ENCODE measurements at regions not wholly inside any gene's neighbourhood (a gene's known extent, or its start where the extent isn't known, plus 50 kb on each side); places are given as distances from the start of the nearest gene placed in this dataset.

GRCh38 chr18:45287531-45287930 lies 327.7 kb upstream of the SLC14A2 start:
- Histone ChIP-seq H3K36me3 (ENCODE audit: control insufficient read depth in 2 of 2, extremely low read depth in 1 of 2, insufficient read depth in 2 of 2, low read length in 2 of 2) (no peaks in the 10 kb centered on the region), H3K9ac (replicated peaks; ENCODE audit: extremely low read depth, insufficient read depth, low read length) (no peak overlapping the region), H3K4me2 (ENCODE audit: insufficient read depth, low read length) (no peak overlapping the region), H3K79me2 (ENCODE audit: control insufficient read depth, insufficient read depth, low read length) (no peaks in the 10 kb centered on the region), H3K9me3 (replicated peaks; ENCODE audit: control insufficient read depth, insufficient read depth, low read length) (no peaks in the 10 kb centered on the region), H3K27me3 (ENCODE audit: control insufficient read depth in 2 of 2, insufficient read depth in 2 of 2, low read length in 2 of 2) (no peaks in the 10 kb centered on the region), H2AFZ (ENCODE audit: low read depth, low read length) (no peak overlapping the region), H3K9me1 (replicated peaks; ENCODE audit: control insufficient read depth, extremely low read depth, insufficient read depth, low read length) (no peaks in the 10 kb centered on the region), H4K20me1 (replicated peaks; ENCODE audit: control insufficient read depth, extremely low read depth, insufficient read depth, low read length) (no peaks in the 10 kb centered on the region), H3K4me3 (replicated peaks in 1 of 3; ENCODE audit: insufficient read depth in 1 of 3, low read depth in 1 of 3, low read length in 3 of 3) (no peak overlapping the region), H3K27ac (ENCODE audit: insufficient read depth, low read depth, low read length) (no peak overlapping the region), H3K4me1 (ENCODE audit: control insufficient read depth, extremely low read depth, insufficient read depth, low read length) (no peaks in the 10 kb centered on the region)
- intact Hi-C loops (cut with micrococcal nuclease) (no loop called here), dilution Hi-C loops (cut with MboI; ENCODE audit: extremely low pct_ligation_motif_present, low sequenced_read_pairs) (no loop called here)
- POLR2A ChIA-PET = no interaction called here
- no TSS peak for BruUV-seq (replicated peaks)
- DNase-seq (ENCODE audit: low read depth, low spot score) = no peak
- CTCF ChIA-PET = no interaction called here
- TF ChIP-seq POLR2A (IDR thresholded peaks at IDR 0.05; ENCODE audit: low read depth, low read length) (no peak), GATA2 (IDR thresholded peaks at IDR 0.05; ENCODE audit: insufficient read depth, insufficient read length, low read depth, low read length) (no peak), CTCF (IDR thresholded peaks at IDR 0.05; ENCODE audit: extremely low read depth in 1 of 2, insufficient read depth in 1 of 2, low read depth in 1 of 2, low read length in 2 of 2) (no peak), JUN (IDR thresholded peaks at IDR 0.05; ENCODE audit: borderline replicate concordance, insufficient read depth, insufficient read length, low read depth) (no peak)
- no peak for FAIRE-seq

DNA sequence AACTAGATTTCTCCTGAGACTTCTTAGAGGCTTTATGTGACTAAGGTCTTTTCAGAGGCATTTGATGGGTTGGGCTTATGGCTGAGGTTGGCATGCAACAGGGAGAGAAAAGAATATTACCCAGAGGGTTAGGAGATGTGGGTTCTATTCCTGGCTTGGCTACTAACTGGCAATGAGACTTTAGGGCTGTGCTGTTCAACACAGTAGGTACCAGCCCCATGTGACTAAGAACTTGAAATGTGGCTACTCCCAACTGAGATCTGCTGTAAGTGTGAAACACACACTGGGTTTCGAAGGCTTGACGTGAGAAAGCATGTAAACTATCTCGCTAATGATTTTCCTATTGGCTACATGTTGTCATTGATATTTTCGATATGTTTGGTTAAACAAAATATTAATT lies 324.9 kb upstream of the SLC14A2 start:
- Histone ChIP-seq H3K4me3 (replicated peaks in 1 of 3; ENCODE audit: insufficient read depth in 1 of 3, low read depth in 1 of 3, low read length in 3 of 3) (no peak overlapping the region), H3K9ac (replicated peaks; ENCODE audit: extremely low read depth, insufficient read depth, low read length) (no peak overlapping the region), H3K9me1 (replicated peaks; ENCODE audit: control insufficient read depth, extremely low read depth, insufficient read depth, low read length) (no peaks in the 10 kb centered on the region), H4K20me1 (replicated peaks; ENCODE audit: control insufficient read depth, extremely low read depth, insufficient read depth, low read length) (no peaks in the 10 kb centered on the region), H3K4me1 (ENCODE audit: control insufficient read depth, extremely low read depth, insufficient read depth, low read length) (no peaks in the 10 kb centered on the region), H3K36me3 (ENCODE audit: control insufficient read depth in 2 of 2, extremely low read depth in 1 of 2, insufficient read depth in 2 of 2, low read length in 2 of 2) (no peaks in the 10 kb centered on the region), H3K9me3 (replicated peaks; ENCODE audit: control insufficient read depth, insufficient read depth, low read length) (no peaks in the 10 kb centered on the region), H3K79me2 (ENCODE audit: control insufficient read depth, insufficient read depth, low read length) (no peaks in the 10 kb centered on the region), H3K27me3 (ENCODE audit: control insufficient read depth in 2 of 2, insufficient read depth in 2 of 2, low read length in 2 of 2) (no peaks in the 10 kb centered on the region), H3K4me2 (ENCODE audit: insufficient read depth, low read length) (no peak overlapping the region), H2AFZ (ENCODE audit: low read depth, low read length) (no peak overlapping the region), H3K27ac (ENCODE audit: insufficient read depth, low read depth, low read length) (no peak overlapping the region)
- TF ChIP-seq, protein P1, sequence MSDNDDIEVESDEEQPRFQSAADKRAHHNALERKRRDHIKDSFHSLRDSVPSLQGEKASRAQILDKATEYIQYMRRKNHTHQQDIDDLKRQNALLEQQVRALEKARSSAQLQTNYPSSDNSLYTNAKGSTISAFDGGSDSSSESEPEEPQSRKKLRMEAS (IDR thresholded peaks at IDR 0.05; ENCODE audit: insufficient read depth, insufficient read length) = no peak
- TF ChIP-seq POLR2AphosphoS5 (IDR thresholded peaks at IDR 0.05; ENCODE audit: insufficient read depth, low read depth, low read length) (no peak), FOS (IDR thresholded peaks at IDR 0.05; ENCODE audit: borderline replicate concordance, insufficient read depth, low read length) (no peak), JUN (IDR thresholded peaks at IDR 0.05; ENCODE audit: borderline replicate concordance, insufficient read depth, insufficient read length, low read depth) (no peak), GATA2 (IDR thresholded peaks at IDR 0.05; ENCODE audit: insufficient read depth, insufficient read length, low read depth, low read length) (no peak), EZH2 (IDR thresholded peaks at IDR 0.05; ENCODE audit: borderline replicate concordance, low read depth, low read length, severe bottlenecking) (no peak)
- dilution Hi-C loops (cut with MboI; ENCODE audit: extremely low pct_ligation_motif_present, low sequenced_read_pairs) (no loop called here), intact Hi-C loops (cut with micrococcal nuclease) (no loop called here)
- POLR2A ChIA-PET = no interaction called here
- FAIRE-seq = no peak
- CTCF ChIA-PET = no interaction called here
- BruUV-seq (replicated peaks) = no TSS peak
- DNase-seq (ENCODE audit: low read depth, low spot score) = no peak

Measured in endothelial cell of umbilical vein (primary cell).